GM18870 (cell line): ENCODE measurements at regions not wholly inside any gene's neighbourhood (a gene's known extent, or its start where the extent isn't known, plus 50 kb on each side); places are given as distances from the start of the nearest gene placed in this dataset.
"Not testable (repeated sequence)": the region's sequence is repeated elsewhere in the genome, so short reads cannot be mapped to it uniquely, and the experiment has no call there.

Experiments used
- ATAC-seq: cut with Tn5 transposase; IDR thresholded peaks from one replicate; pipeline ENCODE4 v1.9.1; 2021; ENCODE audit warnings: moderate library complexity; ENCODE audit not compliant: unreplicated experiment

DNA sequence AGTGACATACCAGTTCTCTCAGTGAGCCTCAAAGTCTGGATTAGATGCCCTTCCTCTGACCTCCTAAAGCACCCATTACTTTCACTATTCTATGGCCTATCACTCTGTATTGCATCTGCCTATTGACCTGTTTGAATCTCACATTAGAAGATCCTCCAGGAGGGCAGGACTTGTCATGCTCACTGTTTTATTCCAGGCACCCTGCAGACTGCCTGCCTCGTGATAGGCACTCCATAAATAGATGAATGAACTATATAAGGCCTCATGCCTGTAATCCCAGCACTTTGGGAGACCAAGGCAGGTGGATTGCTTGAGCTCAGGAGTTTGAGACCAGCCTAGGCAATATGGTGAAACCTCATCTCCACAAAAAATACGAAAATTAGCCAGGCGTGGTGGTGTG is 160.1 kb upstream of the CADM1 start:
- no peak for ATAC-seq

DNA sequence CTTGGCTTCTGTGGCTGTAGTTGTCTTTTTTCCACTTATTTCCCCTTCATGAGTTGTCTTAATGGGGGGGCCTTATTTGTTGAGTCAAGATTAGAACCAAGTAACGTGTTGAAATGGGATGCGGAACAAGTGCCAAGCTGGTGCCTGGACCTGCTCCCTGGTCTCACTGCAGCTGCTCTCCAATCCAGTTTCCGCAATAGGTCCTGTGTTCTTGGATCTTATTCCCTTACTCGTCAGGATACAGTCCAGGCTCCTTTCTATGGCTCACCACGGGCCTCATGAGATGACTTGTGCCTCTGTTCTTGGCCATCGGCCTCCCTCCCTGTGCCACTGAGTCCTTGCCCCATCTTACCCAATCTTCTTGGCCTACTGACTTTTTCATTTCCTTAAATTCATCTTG is 159.6 kb upstream of the CADM1 start:
- ATAC-seq, result no peak

DNA sequence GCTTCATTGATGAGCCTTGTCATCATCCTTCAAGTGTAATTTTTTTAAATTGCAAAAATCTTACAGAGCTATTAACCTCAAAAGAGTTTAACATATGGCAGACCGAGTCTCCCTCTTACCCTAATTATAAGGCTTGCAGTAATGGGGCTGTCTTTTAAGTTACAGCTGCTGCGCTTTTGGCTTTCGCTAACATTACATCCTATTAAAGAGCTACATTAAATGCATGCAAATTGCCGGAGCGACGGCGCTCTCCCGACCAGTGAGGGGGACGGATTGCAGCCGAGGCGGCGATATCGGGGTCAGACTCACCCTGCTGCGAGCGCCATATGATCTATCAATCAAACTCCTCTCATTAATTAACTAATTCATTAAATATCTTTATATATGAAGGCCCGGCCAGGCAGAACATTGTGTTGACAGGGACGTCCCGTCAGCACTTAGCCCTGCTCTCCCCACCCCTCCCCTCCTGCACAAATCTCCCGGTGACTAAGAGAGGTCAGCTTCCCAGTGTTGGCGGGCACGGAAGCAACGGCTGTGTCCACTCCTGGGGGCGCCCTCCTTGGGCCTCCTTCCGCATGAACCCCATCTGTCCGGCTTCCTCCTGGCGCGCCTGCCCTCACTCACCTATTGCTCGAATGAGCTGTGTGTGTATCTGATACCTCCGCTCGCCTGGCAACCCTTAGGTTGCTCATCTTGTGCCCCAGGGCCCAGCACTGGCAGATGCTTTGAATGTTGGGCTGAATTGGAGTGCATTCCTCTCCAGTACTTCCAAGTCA is 156.0 kb upstream of the CADM1 start:
- no peak for ATAC-seq

DNA sequence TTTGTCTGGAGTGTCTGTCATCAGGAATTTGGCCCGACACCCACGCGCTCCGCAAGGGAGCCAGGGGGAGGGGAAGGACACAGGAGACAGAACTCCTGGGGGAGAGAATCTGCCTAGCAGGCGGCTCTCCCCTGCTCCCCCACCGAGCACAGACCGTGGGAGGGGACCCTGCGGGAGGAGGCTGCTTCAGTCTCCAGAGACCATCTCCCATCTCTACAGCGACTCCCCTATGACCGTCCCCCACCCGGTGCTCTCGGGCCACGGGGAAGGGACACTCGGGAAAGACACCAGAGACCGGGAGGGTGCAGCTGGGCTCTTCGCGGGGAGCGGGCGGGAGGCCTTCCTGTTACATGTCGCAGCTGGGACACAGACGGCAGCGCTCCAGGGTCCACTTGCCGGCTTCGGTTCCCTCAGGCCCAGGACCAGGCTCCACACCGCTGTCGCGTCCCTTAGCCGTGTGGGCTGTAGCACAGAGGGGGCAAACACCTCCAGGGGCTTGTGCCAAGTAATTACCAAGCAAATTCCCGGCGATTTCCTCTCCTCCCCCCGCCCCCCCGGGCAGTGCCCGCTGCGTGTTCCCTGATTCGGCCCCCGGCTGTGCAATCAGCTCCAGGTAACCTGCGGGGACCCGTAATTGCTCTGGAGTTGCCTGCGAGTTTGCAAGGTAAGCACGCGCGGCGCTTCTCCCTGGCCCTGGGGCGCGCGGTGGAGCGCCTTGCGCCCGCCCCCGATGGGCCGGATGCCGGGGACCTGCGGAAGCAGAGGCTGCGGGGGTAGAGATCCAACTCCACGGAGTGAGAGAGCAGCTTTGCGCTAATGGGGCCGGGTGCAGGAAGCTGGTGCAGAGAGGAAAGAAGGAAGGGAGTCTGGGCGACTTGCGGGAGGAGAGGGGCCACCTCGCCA is 155.1 kb upstream of the CADM1 start:
- no peak for ATAC-seq

DNA sequence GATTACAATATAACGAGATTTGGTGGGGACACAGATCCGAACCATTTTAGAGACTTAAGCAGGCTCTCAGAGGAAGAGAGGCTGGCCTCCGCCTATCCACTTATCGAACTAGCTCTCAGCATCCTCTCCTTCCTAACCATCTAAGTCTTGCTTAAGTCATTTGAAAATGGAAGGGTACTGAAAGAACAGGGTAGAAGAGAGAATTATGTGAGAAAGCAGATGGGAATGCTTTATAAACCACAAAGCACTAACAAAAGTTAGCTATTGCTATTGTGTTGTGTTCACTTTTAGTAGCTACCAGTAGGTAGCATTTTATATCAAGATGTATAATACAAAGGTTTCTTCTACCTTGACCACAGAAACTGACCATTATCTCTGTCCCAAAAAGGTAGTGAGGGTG is 153.4 kb upstream of the CADM1 start:
- no peak for ATAC-seq

DNA sequence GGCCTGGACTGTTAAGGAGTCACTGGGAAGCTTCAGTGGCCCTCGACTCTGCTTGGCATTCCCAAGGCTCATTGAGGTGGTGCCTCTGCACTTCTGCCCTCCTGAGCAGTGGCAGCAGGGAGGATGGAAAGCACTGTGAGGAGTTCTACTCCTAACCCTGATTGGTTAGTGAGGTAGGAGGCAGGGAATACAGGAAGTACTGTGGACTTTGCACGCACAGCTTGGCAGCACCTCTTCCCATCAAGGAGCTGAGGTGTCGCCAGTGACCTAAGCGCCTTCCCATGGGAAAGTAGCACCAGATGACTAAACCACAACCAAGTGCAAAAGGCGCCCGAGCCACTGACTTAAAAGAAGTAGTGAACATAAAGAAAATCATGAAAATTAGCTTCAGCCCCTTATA is 152.5 kb upstream of the CADM1 start:
- ATAC-seq, result no peak

DNA sequence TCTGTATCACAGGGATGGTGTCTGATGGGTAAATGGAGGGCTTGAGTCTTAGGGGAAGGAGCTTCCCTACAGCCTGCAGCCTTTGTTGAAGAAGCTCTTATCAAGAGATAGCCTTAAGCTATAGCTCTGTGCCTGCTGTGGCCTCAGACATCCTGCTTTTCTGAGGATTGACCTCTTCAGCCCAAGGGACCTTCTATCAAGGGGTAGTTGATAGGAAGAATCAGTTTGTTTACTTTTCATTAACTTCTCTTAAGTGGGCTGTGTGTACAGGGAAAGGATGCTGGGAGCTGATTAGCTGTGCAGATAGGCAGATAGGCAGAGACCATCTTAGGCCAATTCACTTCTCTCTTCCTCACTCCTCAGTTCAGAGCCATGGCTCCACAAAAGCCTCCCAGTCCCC is 151.8 kb upstream of the CADM1 start:
- no peak for ATAC-seq

DNA sequence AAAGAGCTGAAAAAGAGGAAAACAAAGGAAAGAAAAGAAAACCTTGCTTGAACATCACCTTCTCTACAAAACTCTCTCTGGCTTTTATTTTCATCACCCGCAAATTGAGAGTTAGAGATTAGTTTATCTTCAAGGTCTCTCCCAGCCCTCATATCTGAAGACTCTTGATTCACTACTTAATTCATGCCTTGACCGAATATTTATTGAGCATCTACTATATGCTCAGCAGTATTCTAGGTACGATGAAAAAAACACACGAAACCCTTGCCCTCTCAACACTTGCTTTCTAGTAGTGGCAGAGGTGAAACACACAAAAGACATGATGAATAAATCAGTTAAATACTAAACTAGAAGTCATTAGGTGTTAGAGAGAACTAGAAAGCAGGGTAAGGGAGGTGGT is 150.6 kb upstream of the CADM1 start:
- no peak for ATAC-seq

DNA sequence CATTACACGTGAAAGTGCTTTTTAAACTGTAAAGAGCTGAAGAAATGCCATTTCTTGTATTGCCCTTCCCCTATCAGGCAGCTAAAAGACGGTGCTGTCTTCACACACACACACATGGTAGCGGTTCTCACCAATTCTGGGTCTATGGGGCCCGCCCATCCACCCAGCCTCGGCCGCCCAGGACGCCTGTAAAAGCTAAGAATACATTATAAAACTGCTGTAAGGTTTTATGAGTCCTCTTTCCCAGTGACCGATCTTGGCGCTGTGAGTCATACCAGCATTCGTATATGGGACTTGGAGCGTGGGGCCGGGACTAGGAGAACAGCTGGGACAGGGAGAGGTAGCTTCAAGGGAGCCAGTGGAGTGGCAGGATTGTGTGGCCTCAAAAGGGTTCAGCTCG is 149.7 kb upstream of the CADM1 start:
- ATAC-seq, result no peak

DNA sequence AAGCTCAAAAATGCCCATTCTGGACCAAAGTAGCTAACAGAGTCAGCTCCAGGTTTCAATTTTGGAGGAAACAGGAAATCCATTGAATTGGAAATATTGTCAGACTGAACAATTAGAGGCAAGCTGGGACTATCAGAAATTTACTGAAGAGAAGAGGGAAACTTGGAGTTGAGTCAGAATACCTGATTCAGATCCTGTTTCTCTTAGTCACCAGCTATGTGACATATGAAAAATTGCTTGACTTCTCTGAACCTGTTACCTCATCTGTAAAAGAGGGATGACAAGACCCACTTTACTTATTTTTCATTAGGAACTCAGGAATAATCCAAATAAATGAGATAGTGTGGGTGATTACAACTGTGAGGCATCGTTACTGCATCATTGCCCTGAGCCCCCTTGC is 148.9 kb upstream of the CADM1 start:
- no peak for ATAC-seq

DNA sequence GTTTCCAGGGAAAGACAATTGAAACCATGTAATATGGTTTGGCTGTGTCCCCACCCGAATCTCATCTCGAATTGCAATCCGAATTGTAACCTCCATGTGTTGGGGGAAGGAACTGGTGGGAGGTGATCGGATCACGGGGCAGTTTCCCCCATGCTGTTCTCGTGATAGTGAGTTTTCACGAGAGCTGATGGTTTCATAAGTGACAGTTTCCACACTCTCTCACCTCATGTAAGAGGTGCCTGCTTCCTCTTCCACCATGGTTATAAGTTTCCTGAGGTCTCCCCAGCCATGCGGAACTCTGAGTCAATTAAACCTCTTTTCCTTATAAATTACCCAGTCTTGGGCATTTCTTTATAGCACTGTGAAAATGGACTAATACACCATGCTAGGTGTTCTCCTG is 148.3 kb upstream of the CADM1 start:
- ATAC-seq, result no peak

DNA sequence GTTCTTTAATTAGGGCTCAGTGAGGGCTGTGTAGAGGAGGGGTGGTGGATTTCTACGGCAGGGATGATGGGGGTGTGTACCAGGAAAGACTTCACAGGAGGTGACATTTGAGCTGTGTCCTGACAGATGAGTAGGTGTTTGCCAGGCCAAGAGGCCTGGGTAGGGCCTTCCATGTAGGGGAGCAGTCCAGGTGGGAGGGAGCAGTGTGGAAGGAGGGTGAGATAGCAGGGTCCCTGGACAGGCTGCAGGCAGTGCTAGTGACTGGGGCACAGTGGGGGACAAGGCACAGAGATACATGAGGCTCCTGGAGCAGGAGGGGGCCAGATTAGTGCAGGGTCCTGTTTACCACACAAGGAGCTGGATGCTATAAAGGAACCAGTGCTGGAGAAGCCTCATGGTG is 147.9 kb upstream of the CADM1 start:
- ATAC-seq, result no peak

DNA sequence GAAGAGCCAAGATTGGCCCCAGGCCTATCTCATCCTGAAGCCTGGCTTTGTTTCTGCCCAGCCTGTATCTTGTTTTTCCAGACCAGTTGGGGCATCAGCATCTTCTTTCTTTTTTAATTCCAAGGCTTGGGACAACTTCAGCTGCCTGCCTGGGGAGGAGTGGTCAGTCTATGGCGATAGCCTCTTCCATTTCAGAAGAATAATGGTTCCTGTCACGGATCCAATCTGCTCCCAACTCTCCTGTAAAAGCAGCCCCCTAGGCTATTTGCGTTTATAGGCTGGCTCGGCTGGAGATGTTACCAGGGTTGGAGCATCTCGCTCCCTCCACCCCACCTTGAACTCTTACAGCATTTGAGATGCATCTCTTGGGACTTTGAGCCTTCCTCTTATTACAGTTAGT is 145.2 kb upstream of the CADM1 start:
- ATAC-seq, result no peak

DNA sequence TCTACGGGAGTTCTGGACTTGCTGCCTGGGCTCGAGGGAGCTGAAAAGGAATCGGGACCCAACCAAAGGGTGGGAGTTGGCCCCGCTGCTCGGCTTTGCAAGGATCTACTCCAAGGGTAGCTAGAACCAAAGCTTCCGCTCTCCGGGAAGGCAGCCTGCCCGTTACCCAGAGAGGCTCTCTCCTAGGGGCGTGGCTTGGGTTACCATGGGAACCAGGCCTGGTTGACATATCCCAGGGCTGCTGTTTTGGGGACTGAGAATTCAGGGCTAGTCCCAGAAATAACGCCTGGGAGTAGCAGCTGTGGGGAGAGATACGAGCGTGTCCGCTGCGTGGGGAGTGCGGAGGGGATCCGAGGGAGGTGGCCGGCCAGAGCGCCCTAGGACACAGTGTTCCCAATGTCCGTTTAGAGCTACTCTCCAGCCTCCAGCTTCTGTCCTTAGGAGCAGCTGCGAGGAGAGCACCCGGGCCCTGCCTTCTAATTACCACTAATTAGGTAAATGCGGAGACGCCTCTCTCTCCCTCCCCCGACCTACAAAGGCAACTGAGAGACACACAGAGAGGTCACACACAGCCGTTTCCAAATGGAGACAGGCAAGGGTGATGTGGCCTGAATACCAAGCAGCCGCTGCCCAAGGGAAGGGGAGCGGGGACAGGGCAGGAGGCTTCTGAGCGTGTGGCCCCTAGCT is 141.6 kb upstream of the CADM1 start:
- no peak for ATAC-seq

DNA sequence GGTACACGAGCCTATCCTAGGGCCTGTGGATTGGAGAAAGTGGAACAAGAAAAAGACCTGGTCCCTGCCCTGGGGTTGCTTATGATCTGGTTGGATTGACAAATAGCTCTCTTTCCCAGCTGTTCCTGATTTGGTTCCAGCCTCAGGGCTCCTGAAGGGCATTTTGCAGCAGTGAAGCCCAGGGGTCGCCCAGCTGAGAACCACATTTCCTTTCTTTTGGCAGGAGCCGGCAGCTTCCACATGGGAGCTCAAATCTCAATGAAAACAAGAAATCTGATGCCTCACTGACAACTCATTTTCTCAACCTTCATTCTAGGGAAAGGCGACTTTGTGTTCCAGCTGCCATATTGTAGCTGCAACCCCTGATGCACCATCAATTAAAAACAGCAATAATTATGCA is 140.6 kb upstream of the CADM1 start:
- no peak for ATAC-seq

DNA sequence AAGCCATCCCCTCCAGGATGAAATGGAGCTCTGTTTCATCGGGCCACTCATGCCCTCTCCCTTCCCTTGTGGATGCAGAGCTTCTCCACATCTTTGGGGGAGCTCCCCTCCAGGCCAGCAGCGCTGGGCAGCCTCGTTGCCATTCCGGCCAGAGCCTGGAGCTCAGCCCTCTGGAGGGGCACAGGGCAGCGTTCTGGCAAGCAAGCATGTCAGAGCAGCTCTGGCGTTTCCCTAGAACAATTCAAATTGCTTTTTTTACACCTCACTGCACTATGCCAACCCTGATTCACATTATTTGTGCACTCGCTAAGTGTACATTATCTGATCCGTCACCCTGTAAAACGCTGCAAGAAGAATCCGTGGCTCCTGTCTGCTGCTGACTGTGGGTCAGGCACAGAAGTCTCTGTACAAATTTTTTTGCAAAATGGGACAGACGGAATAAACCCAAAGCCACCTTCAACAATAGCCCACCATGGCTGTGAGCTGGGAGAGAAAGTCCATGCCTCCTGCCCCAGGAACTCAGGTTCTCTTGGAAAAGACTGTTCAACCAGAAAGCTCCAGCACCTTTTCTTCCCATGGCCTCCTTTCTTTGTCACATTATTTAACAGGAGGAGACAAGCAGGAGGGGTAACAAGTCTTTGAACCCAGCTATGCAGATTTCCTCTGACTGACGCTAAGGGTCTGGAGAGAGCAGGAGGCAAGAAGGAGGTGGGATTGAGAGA is 139.5 kb upstream of the CADM1 start:
- ATAC-seq, result no peak

DNA sequence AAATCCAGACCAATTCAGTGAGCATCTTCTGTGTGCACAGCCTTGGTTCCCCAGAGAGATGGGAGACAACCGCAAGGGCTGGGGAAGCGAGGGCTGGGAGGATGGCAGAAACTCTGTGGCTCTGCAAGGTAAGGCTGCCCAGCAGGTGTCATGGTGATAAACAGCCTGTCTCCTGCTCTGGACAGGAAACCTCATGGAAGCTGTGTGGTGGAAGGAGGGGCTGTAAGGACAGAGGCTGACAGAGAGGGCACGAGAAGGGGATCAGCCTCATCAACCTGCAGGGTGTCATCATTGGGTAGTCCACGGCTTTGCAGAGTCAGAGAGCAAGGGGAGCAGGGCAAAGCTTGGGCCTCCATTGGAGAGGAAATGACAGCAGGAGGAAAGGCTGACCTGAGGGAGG is 138.4 kb upstream of the CADM1 start:
- no peak for ATAC-seq

DNA sequence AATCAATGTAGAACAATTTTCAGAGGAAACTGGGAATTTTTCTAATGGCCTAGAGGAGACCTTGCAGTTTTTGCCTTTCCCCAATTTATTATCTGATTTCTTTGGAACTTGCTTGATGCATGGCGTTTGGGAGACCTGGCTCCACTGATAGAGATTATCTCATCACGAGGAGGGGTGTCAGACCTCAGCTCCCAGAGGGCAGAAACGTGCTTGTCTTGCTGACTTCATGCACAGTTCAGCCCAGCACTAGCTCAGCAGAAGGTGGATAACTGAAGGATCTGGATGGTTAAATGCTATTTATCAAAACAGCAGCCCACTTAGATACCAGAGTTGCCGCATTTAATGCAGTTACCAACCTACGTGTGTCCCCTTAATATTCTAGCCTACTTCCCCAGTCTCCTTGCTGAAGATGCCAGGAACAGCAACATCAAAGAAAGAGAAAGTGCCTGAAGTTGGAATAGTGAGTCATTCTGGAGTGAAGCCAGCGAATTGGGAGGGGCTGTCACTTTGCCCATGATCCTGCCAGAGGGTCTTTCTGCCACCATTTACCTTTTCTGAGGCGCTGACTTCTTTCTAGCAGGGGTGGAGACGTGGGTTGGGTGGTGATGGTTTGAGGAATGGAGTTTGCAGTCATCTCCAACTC is 133.5 kb upstream of the CADM1 start:
- ATAC-seq, result no peak

DNA sequence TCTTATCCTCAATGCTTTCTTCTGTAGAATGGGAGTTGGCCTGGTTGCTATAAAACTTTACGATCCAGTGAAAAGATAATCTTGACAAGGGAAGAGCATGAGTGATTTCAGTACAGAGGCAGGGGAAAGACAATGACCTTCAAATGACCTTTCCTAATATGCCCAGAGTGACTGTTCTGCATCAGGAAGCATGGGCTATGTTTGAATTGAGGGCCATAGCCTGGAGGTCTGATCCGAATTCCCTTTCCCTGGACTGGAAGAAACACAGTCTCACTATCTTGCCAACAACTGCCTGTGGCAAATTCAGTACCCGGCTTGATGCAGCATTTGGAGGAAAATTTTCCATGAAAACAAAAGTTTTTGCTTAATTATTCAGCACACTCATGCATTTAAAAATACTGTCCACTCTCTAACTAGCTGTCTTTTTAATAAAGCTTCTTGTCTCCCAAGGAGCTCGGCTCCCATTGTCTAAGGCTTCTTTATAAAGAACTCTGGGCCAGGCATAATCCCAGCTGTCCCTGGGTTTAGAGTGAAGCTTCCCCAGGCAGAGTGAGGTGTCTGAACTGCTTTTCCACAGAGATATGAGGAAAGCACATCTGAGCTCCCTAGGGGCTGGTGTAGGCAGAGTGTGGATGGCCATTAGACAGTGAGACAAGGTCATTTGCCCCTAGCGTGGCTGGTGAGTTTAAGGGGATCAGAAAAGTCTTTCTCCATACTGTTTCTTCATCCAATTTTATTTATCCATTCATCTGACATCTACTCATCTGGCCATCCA is 132.7 kb upstream of the CADM1 start:
- no peak for ATAC-seq

DNA sequence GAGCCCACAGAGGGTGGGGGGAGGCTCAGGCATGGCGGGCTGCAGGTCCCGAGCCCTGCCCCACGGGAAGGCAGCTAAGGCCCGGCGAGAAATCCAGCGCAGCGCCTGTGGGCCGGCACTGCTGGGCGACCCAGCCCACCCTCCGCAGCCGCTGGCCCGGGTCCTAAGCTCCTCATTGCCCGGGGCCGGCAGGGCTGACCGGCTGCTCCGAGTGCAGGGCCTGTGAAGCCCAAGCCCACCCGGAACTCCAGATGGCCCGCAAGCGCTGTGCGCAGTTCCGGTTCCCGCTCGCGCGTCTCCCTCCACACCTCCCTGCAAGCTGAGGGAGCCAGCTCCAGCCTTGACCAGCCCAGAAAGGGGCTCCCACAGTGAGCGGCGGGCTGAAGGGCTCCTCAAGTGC is 129.8 kb upstream of the CADM1 start:
- not testable (repeated sequence) for ATAC-seq
